ENCODE measurements at regions not wholly inside any gene's neighbourhood (a gene's known extent, or its start where the extent isn't known, plus 50 kb on each side); places are given as distances from the start of the nearest gene placed in this dataset.

DNA sequence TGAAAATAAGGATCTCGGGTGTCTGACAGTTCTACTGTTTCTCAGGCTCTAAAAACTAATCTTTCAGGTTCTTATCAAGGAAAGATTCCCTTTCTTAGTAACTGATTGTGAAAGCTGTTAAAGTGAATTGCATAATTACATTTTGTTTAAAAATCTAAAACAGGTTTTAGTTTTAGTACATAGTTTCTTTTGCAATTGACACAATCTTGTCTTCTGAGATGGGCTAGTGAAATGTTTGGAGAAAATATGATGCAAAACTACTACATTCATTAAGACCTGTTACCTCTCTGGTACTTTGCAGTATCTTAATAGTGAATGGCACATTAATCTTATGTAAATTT lies 298.4 kb downstream of the UTRN start:
- TF ChIP-seq, protein P1, sequence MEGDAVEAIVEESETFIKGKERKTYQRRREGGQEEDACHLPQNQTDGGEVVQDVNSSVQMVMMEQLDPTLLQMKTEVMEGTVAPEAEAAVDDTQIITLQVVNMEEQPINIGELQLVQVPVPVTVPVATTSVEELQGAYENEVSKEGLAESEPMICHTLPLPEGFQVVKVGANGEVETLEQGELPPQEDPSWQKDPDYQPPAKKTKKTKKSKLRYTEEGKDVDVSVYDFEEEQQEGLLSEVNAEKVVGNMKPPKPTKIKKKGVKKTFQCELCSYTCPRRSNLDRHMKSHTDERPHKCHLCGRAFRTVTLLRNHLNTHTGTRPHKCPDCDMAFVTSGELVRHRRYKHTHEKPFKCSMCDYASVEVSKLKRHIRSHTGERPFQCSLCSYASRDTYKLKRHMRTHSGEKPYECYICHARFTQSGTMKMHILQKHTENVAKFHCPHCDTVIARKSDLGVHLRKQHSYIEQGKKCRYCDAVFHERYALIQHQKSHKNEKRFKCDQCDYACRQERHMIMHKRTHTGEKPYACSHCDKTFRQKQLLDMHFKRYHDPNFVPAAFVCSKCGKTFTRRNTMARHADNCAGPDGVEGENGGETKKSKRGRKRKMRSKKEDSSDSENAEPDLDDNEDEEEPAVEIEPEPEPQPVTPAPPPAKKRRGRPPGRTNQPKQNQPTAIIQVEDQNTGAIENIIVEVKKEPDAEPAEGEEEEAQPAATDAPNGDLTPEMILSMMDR (IDR thresholded peaks at IDR 0.05): no peak
- TF ChIP-seq ZFX (IDR thresholded peaks at IDR 0.05; ENCODE audit: borderline replicate concordance): no peak
- H3K27ac ChIP-seq: no peak overlapping the region

DNA sequence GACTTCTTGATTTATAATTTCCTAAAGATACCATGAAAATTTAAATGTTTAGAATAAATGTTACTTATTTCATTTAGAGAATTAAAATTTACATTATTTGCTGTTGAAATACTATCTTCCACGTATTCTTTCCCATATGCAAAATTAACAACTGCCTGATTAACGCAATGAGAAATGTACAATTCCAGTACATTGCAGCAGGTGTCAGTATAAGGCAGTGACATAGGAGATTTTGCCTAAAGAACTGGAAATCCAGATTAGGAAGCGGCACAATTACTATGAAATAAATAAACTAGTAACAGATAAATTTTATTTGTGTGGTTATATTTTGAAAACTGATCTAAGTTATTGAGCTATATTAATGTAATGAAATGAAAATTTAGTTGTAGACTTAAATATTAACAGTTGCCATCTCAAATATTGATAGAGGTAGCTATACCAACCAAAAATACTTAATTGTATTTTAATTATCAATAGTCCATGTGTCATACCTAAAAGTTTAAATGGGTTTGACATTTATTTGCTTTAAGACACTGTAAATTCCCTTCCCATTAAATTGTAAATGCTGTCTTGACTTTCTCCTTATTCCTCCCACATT lies 300.2 kb downstream of the UTRN start:
- TF ChIP-seq ZFX (IDR thresholded peaks at IDR 0.05; ENCODE audit: borderline replicate concordance): no peak
- TF ChIP-seq, protein P1 (IDR thresholded peaks at IDR 0.05): peak; percentile 83
- H3K27ac ChIP-seq: no peak overlapping the region

DNA sequence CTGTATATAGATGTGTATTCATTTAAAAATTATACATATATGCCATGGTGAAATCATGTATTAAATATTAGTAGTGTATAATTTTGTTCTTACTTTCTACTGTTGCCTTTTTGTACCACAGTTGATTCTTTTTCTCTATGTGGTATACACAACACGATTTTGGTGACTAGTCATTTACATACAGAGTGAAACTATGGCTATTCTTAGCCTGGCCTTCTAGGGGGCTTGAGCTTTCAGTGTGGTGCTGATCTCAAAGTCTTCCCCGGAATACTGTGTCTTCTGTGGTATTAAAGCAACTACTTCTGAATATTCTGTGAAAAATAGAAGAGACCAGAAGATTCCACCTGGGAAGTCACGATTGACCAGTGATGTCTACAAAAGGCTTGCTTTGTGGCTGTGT lies 301.9 kb downstream of the UTRN start:
- H3K27ac ChIP-seq: no peak overlapping the region
- TF ChIP-seq ZFX (IDR thresholded peaks at IDR 0.05; ENCODE audit: borderline replicate concordance): no peak
- TF ChIP-seq, protein P1 (IDR thresholded peaks at IDR 0.05): no peak

DNA sequence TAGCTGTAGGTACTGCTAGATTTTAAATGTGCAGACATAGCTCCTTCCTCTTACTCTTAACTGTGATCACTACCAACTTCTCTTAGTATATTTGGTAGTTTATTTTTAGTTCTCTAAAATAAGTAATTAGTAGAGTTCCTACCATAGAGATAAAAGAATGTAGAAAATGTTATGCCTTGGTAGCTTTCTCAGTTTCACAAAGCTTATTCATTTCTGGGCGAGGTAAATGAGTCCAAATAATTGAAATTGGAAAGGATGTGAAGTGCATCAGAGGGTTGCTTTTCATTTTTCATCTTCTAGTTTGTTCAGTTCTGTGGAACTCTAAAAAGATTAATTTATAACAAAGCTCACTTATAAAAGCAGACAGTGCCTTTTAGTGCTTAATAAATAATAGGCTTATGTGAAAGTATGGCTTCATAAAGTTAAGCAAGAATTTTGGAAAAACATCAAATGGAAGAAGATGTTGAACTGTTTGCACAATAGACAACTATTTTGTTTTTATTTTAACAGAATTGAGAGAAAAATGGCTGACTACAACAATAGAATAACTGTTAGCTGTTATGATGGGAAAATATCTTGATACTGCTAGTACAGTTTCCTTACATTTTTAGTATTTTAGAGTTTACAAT lies 303.7 kb downstream of the UTRN start:
- no peak for TF ChIP-seq ZFX (IDR thresholded peaks at IDR 0.05; ENCODE audit: borderline replicate concordance)
- TF ChIP-seq, protein P1 (IDR thresholded peaks at IDR 0.05): no peak
- no peak overlapping the region for H3K27ac ChIP-seq

DNA sequence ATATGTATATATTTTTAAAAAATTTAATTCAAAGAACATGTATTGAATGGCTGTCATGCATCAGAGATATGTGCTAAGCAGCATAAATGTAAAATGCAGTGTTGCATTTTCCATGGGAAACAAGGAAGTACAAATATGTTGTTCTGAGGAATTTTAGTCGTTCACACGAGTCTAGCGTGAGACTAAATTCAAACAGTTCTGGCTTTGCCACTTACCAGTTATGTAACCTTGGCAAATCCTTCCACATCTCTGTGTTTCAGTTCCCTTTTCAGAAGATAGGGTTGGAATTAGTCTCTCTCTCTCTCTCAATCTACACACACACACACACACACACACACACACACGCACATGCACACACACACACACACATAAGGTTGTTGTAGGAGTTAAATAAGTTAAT lies 305.4 kb downstream of the UTRN start:
- TF ChIP-seq, protein P1 (IDR thresholded peaks at IDR 0.05): no peak
- no peak for TF ChIP-seq ZFX (IDR thresholded peaks at IDR 0.05; ENCODE audit: borderline replicate concordance)

DNA sequence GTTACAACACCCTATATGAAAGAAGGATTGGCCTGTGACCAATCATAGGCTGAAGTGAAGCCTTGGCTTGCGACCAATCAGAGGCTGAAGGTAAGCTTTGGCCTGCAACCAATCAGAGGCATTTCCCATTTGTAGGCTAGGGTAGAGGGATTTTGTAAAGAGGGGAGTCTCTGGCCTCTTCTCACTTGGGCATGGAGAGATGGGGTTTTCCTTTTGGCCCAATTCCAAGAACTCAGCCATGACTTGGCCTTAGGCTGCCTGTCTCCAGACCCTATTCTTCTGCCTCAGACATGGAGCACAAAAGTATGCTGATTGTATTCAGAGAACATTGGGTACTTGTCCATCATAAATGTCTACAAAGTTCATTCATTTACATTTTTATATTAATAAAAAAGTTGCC lies 308.3 kb downstream of the UTRN start:
- H3K27ac ChIP-seq: no peak overlapping the region
- no peak for TF ChIP-seq ZFX (IDR thresholded peaks at IDR 0.05; ENCODE audit: borderline replicate concordance)
- TF ChIP-seq, protein P1 (IDR thresholded peaks at IDR 0.05): no peak

More for the DNA sequence above, 305.4 kb downstream of the UTRN start:
- H3K27ac ChIP-seq: no peak overlapping the region

DNA sequence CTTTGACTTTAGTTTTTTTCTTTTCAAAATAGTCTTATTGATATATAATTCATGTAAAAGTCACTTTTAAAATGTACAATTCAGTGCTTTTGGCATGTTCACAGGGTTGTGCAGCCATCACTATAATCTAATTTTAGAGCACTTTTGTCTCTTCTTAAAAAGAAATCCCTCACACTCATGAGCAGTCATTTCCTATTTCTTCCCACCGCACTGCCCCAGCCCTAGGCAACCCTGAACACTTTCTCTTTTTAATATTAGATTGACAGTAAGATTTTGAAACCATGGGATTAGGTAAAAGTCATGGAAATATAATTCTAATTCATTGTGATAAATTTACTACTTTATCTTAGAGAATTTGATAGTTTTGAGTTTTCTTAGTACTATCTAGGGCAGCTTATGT lies 309.4 kb downstream of the UTRN start:
- H3K27ac ChIP-seq: no peak overlapping the region
- TF ChIP-seq, protein P1 (IDR thresholded peaks at IDR 0.05): no peak
- no peak for TF ChIP-seq ZFX (IDR thresholded peaks at IDR 0.05; ENCODE audit: borderline replicate concordance)

All from 22Rv1 (cell line).